Uterus (tissue), 2 donors: ENCODE measurements at regions not wholly inside any gene's neighbourhood (a gene's known extent, or its start where the extent isn't known, plus 50 kb on each side); places are given as distances from the start of the nearest gene placed in this dataset.

ENCODE experiments used
- POLR2A ChIP-seq, 2 donors: fragments of 450-650 bp; IDR thresholded peaks; one replicate each; pipeline ENCODE4 v1.6.1; 2016; ENCODE audit warnings: antibody characterized with exemption in 2 of 2, mild to moderate bottlenecking in 1 of 2, moderate library complexity in 1 of 2
- TF ChIP-seq, protein P1 (sequence below), 4 experiments: fragments of 200-600 bp in 2 of 4; fragments of 450-650 bp in 2 of 4; sonication (generic) in 2 of 4; IDR thresholded peaks; one replicate each; pipeline ENCODE4 v1.5.1; 2016 to 2019; ENCODE audit warnings: antibody characterized with exemption in 4 of 4, mild to moderate bottlenecking in 2 of 4, moderate library complexity in 1 of 4

DNA sequence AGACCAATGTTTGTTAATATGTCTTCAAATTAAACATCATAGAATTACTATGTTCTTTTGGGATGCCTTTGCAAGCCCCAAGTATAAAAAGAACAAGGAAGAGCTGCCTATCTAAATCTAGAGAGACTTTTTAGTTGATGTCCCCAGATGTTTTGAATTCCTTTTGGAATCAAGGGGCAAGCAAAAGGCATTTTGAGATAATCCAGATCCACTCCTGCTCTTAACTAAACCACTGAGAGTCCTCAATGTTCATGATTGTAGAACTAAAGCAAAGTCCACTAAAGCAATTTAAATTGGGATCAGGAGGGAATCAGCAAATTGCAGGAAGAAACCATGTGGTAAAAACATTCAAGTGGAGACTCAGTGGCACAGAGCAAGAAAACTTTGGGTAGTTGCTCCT is 558.5 kb upstream of the VRK2 start:
- TF ChIP-seq, protein P1, sequence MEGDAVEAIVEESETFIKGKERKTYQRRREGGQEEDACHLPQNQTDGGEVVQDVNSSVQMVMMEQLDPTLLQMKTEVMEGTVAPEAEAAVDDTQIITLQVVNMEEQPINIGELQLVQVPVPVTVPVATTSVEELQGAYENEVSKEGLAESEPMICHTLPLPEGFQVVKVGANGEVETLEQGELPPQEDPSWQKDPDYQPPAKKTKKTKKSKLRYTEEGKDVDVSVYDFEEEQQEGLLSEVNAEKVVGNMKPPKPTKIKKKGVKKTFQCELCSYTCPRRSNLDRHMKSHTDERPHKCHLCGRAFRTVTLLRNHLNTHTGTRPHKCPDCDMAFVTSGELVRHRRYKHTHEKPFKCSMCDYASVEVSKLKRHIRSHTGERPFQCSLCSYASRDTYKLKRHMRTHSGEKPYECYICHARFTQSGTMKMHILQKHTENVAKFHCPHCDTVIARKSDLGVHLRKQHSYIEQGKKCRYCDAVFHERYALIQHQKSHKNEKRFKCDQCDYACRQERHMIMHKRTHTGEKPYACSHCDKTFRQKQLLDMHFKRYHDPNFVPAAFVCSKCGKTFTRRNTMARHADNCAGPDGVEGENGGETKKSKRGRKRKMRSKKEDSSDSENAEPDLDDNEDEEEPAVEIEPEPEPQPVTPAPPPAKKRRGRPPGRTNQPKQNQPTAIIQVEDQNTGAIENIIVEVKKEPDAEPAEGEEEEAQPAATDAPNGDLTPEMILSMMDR (IDR thresholded peaks at IDR 0.05) = no peak
- no peak for TF ChIP-seq POLR2A (IDR thresholded peaks at IDR 0.05)
